HG02973 (cell line): ENCODE measurements at regions not wholly inside any gene's neighbourhood (a gene's known extent, or its start where the extent isn't known, plus 50 kb on each side); places are given as distances from the start of the nearest gene placed in this dataset.

Source experiments
- ATAC-seq: cut with Tn5 transposase; IDR thresholded peaks from one replicate; pipeline ENCODE4 v1.9.1; 2021; ENCODE audit warnings: moderate library complexity; ENCODE audit not compliant: unreplicated experiment

DNA sequence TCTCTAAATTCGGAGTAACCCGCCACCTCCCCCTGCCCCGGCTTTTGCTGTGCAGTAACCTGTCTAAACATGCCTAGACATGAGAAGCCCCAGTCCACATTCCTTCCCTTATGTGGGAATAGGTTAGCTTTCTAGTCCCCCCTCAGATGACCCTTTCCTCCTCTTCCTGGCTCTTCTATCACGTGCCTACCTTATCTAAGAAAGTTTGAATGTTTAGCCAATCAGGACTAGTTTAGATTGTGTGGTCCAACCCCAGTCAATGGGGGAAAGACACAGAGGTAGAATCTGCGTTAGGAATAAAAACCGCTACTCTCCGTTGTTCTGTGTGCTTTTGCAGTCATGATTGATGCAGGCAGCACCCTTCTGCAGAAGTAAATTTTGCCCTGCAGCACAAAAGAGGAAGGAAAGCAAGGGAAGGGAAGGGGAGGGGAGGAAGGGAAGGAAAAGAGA is 69.0 kb upstream of the CD93 start:
- ATAC-seq, result no peak

- ATAC-seq, result no peak
Measured at GRCh38 chr20:23153696-23154341, 67.7 kb upstream of the CD93 start.

GRCh38 chr20:23152902-23153301 is 66.8 kb upstream of the CD93 start:
- no peak for ATAC-seq

DNA sequence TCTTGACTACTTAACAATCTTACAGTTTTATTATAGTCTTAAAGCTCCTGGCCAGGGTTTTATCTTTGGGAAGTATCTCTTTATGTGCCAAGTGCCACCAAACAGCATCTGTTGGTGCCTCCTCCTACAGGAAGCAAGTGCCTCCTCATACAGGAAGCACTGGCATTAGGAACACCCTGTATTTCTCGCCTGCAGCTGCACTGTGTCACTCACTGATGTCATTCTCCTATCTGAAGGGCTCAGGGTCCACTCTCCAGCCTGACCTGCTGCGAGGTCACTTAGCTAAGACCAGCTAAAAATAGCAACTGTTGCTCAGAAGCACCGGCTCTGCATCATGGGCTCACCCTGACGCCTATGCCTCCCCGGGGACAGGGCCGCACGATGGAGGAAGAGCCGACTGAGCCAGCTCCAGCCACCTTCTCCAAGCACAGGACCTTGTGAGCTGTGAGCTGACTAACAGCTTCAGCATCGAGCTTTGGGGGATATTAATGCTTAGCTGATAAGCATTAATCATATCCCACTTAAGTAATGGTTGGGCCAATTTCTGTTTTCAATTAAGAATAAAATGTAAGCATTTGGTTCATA is 66.3 kb upstream of the CD93 start:
- ATAC-seq, result no peak

- no peak for ATAC-seq
Measured at GRCh38 chr20:23151885-23152284, 65.8 kb upstream of the CD93 start.

DNA sequence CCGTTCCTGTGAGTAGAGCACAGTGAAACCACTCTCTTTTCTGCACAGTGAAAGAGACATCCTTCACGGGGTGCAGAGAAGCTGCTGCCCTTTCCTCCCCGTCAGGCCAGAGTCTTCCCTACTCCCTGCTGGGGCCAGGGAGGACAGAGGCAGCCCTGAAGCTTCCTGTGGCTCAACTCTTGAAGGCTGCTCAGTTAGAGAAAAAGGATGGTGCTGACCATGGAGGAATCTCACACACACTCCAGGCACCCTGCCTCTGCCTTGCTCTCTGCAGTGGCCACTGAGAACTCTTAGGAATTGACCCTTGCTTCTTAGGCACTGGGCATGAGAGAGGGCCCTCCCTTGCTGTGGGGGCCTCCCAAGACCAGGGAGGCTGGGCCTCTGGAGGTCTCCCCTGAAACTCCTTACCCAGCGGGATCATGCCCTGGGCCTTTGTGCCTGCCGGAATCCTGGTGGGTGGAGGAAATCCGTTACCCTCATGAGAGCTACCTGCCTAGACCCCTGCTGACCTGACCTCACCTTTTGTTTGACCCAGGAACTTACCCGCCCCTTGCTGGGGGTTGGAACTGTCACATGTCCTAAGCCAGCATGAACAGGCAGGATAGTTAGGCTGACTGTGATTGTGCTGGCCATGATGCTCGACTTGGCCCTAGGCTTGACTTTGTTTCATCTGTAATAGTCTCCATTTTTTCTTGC is 65.0 kb upstream of the CD93 start:
- ATAC-seq, result no peak

DNA sequence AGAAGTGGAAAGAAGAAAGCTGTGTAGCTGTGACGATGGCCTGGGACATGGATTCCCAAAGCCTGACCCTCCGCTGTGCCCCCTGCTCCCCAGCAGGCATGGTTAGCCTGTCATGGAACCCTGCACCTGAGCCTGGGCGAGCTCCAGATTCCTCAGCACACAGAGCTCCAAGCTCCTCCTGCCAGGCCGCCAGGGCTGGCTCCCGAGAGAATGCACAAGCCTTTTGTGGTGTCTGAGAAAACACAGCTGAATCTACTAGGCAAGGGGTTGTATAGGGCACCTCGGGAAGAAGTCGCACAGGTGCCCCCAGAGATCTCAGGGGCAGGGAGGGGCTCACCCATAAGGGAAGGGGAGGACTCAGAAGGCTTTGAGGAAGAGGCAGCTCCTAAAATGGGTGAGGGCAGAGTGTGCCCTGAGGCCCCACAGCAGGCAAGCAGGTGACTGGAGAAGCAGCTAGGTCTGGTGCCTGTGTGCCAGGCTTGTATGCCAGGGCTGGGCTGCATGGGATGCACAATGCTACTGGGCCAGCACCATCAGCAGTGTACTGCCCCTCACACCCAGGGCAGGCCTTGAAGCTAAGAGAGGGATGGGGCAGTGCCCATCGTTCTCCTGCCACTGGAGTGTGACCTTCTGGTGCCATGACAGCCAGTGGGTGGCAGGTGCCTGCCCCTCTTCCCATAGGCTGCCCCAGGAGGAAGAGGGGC is 64.3 kb upstream of the CD93 start:
- ATAC-seq, result no peak

GRCh38 chr20:23149623-23150279 is 63.6 kb upstream of the CD93 start:
- no peak for ATAC-seq

DNA sequence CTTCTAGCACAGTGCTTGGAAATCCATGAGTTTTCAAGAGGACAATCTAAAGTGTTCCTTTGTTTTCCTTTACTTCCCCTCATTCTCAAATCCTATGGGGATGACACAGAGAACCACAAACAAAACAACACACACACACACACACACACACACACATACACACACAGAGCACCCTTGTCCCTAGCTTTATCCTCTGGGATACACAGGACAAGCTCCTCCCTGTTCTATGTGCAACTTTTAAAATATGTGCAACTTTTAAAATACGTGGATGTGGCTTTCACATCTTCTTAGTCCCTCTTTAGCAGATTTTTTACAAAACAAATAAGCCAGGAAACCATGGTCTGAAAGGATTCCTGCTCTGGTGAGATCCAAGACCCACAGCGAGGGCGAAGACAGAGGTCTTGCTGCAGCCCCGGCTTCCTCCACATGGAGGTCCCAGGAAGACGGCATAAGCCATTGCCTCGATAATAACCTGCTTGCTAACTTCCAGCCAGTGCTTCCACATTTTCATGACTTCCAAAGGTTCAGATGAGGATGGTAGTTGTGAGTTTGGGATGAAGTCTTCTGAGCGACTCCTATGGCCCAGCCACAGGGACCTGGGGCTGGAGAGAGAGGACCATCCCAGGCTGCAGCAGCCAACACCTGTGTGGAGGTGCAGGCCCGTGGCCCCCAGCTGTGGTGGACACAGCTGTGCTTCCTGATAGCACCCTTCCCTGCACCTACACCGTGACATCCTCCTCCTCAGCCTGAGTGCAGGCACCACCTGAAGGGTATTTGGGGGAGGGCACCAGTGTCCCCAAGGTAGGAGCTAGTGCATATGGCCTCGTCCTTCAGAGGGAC is 62.8 kb upstream of the CD93 start:
- ATAC-seq, result no peak

- ATAC-seq, result no peak
Measured at GRCh38 chr20:23147964-23148730, 62.0 kb upstream of the CD93 start.

DNA sequence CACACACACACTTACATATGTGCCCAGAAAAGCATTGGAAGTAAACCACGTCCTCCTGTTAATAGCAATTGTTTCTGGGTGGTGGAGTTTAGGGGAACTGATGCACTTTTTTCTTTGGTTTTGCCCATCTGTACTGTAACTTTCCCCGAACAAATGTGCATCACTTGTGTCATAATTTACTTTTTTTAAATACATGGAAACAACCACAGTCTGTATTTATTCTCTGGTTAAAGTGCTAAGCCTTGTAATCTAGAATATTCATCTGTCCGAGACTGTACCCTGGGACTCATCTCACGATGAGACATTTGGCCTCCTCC is 61.5 kb upstream of the CD93 start:
- ATAC-seq, result no peak

- no peak for ATAC-seq
Measured at GRCh38 chr20:23146857-23147637, 60.9 kb upstream of the CD93 start.

DNA sequence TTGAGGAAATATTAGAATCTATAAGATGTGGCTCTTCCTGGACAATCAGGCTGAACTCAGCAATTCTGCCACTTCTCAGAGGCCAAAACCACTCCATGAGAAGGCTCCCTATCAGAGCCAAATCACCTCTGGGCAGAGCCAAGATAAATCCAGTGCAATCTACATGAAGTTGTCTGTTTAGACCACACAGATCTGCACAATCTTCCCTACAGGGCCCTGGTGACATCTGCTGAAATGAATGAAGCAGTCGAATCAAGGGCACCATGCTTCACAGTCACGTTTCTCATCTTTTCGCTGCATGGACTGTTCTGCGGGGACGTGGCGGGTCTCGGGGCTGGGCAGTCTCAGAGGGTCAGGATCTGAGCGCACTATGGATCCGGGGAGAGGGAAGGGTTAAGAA is 60.1 kb upstream of the CD93 start:
- no peak for ATAC-seq

DNA sequence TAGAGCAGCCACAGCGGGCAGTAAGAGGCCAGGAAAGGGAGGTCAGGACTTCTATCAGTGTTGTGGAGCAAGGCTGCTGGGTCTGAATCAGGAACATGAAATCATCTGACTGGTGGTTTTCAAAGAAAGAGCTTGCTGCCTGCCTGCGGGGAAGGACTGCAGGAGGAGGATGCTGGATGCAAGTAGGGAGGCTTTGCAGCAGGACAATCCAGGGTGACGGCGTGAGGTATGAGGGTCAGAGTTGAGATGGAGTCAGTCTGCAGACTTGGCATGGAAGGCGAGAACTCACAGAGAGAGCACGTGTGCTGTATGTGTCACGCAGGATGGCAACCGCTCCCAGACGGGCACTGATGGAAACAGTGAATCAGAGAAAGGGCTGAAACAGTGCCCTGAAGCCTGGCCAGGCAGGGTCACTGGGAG is 59.2 kb upstream of the CD93 start:
- no peak for ATAC-seq

- no peak for ATAC-seq
Measured at GRCh38 chr20:23144856-23145255, 58.7 kb upstream of the CD93 start.

- no peak for ATAC-seq
Measured at GRCh38 chr20:23143986-23144690, 58.0 kb upstream of the CD93 start.

DNA sequence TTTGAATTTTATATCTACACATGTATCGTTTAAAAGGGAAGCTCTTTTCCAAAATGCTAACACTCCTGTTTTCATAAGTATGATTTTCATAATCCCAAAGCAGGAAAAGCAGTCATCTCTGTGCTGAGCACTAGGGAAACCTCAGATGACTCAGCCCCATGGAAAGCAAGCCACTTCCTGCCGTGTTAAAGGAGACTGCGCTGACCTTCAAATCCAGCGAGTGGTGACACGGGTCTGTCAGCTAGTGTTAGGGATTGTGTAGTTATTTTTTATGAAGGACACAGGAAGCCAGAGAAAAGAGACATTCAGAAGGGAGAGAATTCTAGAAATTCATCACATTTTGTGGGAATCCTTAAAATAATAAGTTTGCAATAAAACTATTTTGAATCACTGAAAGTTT is 57.0 kb upstream of the CD93 start:
- no peak for ATAC-seq
